GM12892 (cell line): ENCODE measurements at regions not wholly inside any gene's neighbourhood (a gene's known extent, or its start where the extent isn't known, plus 50 kb on each side); places are given as distances from the start of the nearest gene placed in this dataset.

Experiments
- POLR2AphosphoS5 ChIP-seq: IDR thresholded peaks from 2 replicates; pipeline ENCODE4 v1.6.1; 2011; ENCODE audit warnings: low read depth, low read length, control low read depth
- TAF1 ChIP-seq: IDR thresholded peaks from 2 replicates; pipeline ENCODE4 v1.6.1; 2011; ENCODE audit warnings: low read depth, mild to moderate bottlenecking, control low read depth, low read length, borderline replicate concordance

- no peak for TF ChIP-seq TAF1
- no peak for TF ChIP-seq POLR2AphosphoS5
Measured at GRCh38 chr1:229080361-229080760, 190.6 kb upstream of the RAB4A start.
